Endothelial cell of hepatic sinusoid (primary cell): ENCODE measurements at regions not wholly inside any gene's neighbourhood (a gene's known extent, or its start where the extent isn't known, plus 50 kb on each side); places are given as distances from the start of the nearest gene placed in this dataset.
"Not testable (repeated sequence)": the region's sequence is repeated elsewhere in the genome, so short reads cannot be mapped to it uniquely, and the experiment has no call there.

Source experiments
- in situ Hi-C: cut with HindIII; loops from 2 replicates; pipeline ENCODE4 v1.10.0; 2017; ENCODE audit warnings: low sequenced_read_pairs

- in situ Hi-C loops = not testable (repeated sequence)
Observed at GRCh38 chr6:104676679-104677078, 183.0 kb downstream of the HACE1 start.

DNA sequence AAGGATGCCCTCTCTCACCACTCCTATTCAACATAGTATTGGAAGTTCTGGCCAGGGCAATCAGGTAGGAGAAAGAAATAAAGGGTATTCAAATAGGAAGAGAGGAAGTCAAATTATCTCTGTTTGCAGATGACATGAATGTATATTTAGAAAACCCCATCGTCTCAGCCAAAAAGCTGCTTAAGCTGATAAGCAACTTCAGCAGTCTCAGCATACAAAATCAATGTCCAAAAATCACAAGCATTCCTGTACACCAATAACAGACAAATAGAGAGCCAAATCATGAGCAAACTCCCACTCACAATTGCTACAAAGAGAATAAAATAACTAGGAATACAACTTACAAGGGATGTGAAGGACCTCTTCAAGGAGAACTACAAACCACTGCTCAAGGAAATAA, 184.6 kb downstream of the HACE1 start:
- in situ Hi-C loops = not testable (repeated sequence)

DNA sequence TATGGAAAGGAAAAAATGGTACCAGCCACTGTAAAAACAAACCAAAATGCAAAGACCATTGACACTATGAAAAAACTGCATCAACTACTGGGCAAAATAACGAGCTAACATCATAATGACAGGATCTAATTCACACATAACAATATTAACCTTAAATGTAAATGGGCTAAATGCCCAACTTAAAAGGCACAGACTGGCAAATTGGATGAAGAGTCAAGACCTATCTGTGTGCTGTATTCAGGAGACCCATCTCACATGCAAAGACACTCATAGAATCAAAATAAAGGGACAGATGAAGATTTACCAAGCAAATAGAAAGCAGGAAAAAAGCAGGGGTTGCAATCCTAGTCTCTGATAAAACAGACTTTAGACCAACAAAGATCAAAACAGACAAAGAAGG, 186.6 kb downstream of the HACE1 start:
- in situ Hi-C loops = not testable (repeated sequence)

DNA sequence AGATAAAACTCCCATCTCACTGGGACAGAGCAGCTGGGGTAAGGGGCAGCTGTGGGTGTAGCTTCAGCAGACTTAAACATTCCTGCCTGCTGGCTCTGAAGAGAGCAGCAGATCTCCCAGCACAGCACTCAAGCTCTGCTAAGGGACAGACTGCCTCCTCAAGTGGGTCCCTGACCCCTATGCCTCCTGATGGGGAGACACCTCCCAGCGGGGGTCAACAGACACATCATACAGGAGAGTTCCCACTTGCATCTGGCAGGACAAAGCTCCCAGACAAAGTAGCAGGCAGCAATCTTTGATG, 188.2 kb downstream of the HACE1 start:
- in situ Hi-C loops = not testable (repeated sequence)

- in situ Hi-C loops = not testable (repeated sequence)
Observed at GRCh38 chr6:104670834-104671590, 188.7 kb downstream of the HACE1 start.

DNA sequence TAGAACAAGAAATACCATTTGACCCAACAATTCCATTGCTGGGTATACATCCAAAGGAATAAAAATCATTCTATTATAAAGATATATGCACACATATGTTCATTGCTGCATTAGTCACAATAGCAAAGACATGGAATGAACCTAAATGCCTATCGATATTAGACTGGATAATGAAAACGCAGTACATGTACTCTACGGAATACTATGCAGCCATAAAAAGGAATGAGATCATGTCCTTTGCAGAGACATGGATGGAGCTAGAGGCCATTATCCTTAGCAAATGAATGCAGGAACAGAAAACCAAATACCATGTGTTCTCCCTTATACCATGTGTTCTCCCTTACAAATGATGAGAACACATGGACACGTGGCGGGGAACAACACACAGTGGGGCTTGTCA, 190.2 kb downstream of the HACE1 start:
- in situ Hi-C loops = no loop called here

DNA sequence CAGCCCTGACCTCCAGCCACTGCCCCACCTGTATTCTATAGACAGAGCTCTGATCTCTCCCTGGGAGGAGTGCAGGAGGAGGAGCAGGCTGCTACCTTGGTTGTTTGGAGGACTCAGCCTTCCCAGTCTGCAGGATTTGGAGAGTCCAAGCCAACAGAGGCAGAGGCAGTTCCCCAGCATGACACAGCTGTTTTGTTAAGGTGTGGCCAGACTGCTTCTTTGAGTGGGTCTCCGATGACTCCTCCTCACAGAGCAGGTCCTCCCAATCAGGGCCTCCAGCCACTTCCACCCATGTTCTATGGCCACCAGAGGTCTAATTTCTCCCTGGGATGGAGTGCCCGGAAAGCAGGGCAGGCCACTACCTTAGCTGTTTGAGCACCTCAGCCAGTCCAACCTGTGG, 203.5 kb downstream of the HACE1 start:
- in situ Hi-C loops = no loop called here

DNA sequence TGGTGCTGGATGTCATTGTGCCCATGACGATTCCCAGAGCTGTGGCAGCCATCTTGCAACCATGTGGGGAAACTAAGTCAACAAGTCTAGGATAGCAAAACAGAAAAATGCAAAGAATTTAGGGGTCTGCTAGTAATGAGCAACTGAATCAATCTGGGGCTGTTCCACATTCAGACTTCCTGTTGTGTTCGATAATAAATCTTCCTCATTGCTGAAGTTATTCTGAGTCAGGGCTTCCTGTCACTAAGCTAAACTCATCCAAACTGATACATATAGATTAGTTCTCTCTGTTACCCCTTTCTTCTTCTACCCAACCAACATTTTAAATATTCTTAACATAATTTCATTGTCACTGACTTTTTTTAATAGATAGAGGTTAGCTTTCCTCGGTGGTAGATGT, 205.9 kb downstream of the HACE1 start:
- in situ Hi-C loops = no loop called here

GRCh38 chr6:104648347-104648746, 211.4 kb downstream of the HACE1 start:
- in situ Hi-C loops = no loop called here

DNA sequence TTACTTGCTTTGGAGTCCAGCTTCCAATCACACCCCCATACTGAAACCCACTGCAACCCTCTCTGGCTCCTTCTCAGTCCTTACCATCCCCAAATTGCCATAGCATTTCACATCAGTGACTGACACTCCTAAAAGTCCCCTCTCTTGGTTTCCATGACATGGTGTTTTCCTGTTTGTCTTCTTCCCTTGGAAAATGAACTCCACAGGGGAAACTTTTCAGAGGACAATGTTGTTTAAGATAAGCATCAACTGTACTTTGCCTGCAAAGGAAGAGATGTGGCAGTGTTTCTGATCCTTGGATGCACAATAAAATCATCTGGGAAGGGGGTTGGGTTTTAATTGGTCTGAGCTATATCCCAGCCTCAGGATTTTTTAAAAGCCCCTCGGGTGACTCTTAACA, 214.9 kb downstream of the HACE1 start:
- in situ Hi-C loops = no loop called here

GRCh38 chr6:104642871-104643270, 216.8 kb downstream of the HACE1 start:
- in situ Hi-C loops = no loop called here

- in situ Hi-C loops = no loop called here
Observed at GRCh38 chr6:104640761-104641160, 219.0 kb downstream of the HACE1 start.

DNA sequence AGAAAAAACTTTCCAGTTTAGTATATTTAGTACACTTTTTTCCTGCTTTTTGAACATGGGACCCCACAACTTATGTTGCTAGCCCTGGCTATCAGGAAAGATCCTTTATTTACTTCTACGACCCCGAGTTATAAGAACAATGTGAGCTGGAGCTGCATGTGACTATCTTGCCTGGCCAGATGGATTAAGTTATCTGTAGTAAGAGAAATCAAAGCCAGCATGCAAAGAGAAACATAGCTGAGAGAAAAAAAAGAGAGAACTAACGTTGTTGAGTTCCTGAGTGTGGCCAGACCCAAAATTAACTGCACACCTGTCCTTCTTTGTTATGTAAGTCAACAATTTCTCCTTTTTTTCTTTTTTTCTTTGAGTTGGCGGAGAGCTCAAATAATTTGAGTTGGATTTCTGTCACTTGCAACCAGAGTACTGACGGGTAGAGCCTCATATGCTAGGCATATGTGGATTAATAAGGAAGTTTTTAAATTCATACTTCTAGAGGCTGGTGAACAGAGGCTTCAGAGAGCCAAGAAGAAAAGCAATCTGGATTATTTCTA, 219.5 kb downstream of the HACE1 start:
- in situ Hi-C loops = no loop called here

DNA sequence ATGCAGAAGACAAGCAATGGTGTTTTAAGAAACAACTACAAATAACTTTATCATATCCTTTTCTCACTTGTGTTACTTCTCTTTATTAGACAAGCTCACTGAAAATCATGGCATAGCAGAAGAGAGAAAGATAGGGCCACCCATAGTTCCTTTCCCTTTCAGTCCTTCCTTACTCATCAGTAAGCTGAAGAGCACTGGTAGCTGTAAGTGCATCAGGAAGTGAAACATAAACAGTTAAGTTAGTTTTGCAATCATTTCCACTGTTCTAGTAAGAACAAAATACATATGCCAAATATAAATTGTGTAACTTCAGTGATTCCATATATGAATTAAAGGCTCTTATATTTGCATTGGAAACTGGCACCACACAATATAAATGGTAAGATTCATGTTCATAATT, 220.1 kb downstream of the HACE1 start:
- in situ Hi-C loops = no loop called here

DNA sequence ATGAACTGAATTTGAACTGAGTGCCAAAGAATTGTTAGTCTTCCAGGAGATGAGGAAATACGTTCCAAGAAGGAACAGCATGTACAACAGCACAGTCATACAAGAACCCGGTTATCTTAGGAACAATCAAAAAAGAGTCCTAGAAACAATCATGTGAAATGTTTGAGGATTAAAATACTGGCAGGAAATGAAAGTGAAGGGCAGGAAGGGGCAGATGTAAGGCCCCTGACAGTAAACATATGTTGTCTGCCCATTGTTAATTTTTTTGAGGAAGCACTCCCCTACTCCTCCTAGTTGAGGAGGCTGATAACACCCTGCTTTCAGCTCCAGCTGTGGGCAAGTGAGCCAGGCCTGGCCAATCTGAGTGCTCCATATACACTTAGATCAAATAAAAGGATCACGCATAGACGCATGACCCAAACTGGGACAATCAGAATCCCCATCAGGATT, 220.9 kb downstream of the HACE1 start:
- in situ Hi-C loops = no loop called here

GRCh38 chr6:104633125-104633524, 226.6 kb downstream of the HACE1 start:
- in situ Hi-C loops = loop anchor here (5.0 kb wide), 1 partner anchor 81 kb away; no protein-coding TSS in a partner anchor

DNA sequence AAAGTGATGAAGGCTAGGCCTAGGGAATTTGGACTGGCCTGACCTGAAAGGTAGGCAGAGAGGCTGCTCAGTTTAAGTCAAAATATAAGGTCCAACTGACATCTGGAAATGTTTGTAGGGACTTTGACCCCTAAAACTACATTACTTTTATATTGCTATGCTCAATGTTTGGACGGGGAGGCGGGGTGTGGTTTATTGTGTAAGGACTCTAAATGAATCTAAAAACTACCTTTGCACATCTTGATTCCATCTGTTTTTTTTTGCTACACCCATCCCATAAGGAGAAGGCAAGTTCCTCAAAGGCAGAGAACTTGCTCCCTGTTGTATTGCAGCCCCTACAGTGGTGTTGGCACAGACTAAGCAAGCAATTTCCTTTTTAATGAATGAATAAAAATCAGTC, 227.1 kb downstream of the HACE1 start:
- in situ Hi-C loops = loop anchor here (5.0 kb wide), 1 partner anchor 80 kb away; no protein-coding TSS in a partner anchor

DNA sequence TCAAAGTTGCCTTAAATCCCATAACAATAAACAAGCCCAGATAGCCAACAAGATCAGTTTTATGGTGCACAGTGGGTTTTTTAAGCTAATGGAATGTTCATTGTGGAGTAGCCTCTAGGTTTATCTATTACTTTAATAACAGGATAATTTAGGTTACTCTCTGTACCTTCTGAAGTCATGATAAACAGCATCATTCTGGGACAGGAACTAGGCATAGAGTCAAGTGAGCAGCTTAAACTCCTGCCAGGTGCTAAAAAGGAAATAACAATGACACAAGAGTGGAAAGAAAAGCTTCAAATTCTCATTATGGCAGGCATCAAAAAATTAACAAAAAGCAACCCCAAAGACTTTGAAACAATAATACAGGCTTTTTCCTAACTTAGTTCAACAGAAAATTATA, 228.8 kb downstream of the HACE1 start:
- in situ Hi-C loops = loop anchor here (5.0 kb wide), 1 partner anchor 79 kb away; no protein-coding TSS in a partner anchor

DNA sequence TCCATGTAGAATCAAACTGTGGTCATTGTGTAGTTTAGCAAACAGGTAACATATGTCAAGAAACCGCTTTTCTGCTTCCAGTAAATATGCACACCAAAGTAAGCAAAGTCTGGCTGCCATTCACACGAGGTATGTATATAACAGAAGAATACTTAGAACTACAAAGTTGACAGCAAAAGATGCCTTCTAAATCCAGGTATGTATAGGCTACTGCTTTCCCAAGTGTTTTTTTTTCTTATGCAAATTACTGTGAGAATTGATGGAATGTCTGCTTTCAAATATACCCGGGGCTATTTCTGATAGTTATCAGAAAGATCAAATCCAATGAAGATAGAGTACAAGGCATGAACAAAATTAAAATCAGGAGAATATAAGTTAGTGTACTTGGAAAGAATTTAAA, 229.2 kb downstream of the HACE1 start:
- in situ Hi-C loops = loop anchor here (5.0 kb wide), 1 partner anchor 78 kb away; no protein-coding TSS in a partner anchor

DNA sequence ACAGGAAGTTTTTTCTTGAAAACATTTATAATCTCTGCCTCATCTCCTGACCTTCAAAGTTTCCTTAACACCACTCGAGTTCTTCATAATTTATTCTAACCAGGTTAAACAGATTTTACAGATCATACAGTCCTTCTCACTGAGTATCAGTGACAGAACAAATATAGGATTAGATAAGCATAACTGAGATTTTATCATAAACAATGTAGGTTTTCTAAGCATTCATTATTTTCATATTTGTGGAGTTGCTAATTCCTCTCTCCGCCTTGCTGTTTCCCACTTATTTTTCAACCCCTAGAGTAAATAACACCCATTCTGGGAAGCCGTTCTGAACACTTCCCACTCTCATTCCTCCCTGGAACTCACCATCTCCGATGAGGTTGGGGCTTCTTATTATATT, 229.9 kb downstream of the HACE1 start:
- in situ Hi-C loops = loop anchor here (5.0 kb wide), 1 partner anchor 78 kb away; no protein-coding TSS in a partner anchor

- in situ Hi-C loops = no loop called here
Observed at GRCh38 chr6:104625536-104625935, 234.2 kb downstream of the HACE1 start.

DNA sequence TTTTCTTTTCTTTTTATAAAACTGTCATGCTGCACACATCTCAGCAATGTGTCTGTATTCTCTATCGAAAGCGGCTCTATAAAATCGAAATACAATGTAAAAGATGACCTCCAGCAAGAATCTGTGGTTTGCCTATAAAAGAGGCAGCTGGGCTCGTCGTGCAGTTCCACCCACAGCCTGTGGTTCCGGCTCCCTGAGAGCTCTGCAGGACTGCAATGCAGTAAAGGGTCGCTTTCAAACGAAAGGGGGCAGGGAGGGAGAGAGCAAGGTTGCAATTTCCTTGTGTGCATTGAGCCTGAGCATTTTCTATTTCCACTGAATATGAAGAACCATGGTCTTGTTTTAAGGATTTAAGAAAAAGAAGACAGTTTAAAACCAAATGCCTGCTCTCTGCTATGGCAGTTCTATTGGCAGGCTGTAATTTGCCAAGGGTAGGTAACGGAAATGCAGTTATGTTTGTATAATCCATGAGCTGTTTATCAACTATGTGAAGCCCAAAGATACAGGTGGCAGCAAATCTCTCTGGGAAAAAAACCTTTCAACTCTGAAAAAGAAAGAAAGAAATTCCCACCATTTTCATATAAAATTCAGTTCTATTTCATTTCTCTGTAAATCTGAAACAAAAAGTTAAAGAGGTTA, 236.5 kb downstream of the HACE1 start:
- in situ Hi-C loops = no loop called here
